BJ (cell line): ENCODE measurements at regions not wholly inside any gene's neighbourhood (a gene's known extent, or its start where the extent isn't known, plus 50 kb on each side); places are given as distances from the start of the nearest gene placed in this dataset.

Experiments used
- CTCF ChIA-PET: fragments of 350-600 bp; formaldehyde crosslinking; extraction: SDS; loops from one replicate; lab custom pipeline; 2021; ENCODE audit warnings: antibody characterized with exemption, inconsistent platforms; lab: Yijun Ruan, JAX
- POLR2A ChIA-PET: fragments of 300-600 bp; sonication (Branson Sonifier 250); formaldehyde crosslinking; extraction: SDS; loops from one replicate; lab custom pipeline; 2021; ENCODE audit warnings: antibody characterized with exemption; lab: Charles Lee
- DNase-seq: peaks from one replicate; pipeline ENCODE4 v3.0.0-alpha.2; 2011; ENCODE audit warnings: low read depth
- H3K27me3 ChIP-seq: 2 replicates; pipeline ENCODE4 v1.6.0; 2011; ENCODE audit warnings: low read length; ENCODE audit not compliant: control insufficient read depth, insufficient read depth
- H3K36me3 ChIP-seq: 2 replicates; pipeline ENCODE4 v1.5.1; 2011; ENCODE audit warnings: low read length; ENCODE audit not compliant: control insufficient read depth, insufficient read depth
- H3K4me3 ChIP-seq: 2 replicates; pipeline ENCODE4 v1.5.1; 2011; ENCODE audit warnings: low read depth, mild to moderate bottlenecking, control low read depth, low read length
- CTCF ChIP-seq: IDR thresholded peaks from 2 replicates; pipeline ENCODE4 v1.5.1; 2011; ENCODE audit warnings: low read depth, mild to moderate bottlenecking, control low read depth, inconsistent platforms, low read length, moderate library complexity; ENCODE audit not compliant: insufficient read depth

GRCh38 chr2:185240796-185241195 lies 497.8 kb upstream of the FSIP2 start:
- CTCF ChIA-PET, result no interaction called here
- Histone ChIP-seq H3K4me3 (no peak overlapping the region), H3K36me3 (no peaks in the 10 kb centered on the region), H3K27me3 (no peaks in the 10 kb centered on the region)
- no peak for TF ChIP-seq CTCF
- POLR2A ChIA-PET, result no interaction called here
- DNase-seq, result no peak

- TF ChIP-seq CTCF, result no peak
- Histone ChIP-seq H3K4me3 (no peak overlapping the region), H3K36me3 (no peaks in the 10 kb centered on the region), H3K27me3 (no peaks in the 10 kb centered on the region)
- no peak for DNase-seq
- POLR2A ChIA-PET, result no interaction called here
- CTCF ChIA-PET, result no interaction called here
Measured at GRCh38 chr2:185241556-185241955, 497.0 kb upstream of the FSIP2 start.

GRCh38 chr2:185242462-185242861 lies 496.1 kb upstream of the FSIP2 start:
- TF ChIP-seq CTCF, result no peak
- Histone ChIP-seq H3K36me3 (no peaks in the 10 kb centered on the region), H3K4me3 (no peak overlapping the region), H3K27me3 (no peaks in the 10 kb centered on the region)
- no peak for DNase-seq
- POLR2A ChIA-PET, result no interaction called here
- CTCF ChIA-PET, result no interaction called here

GRCh38 chr2:185245216-185245615 lies 493.4 kb upstream of the FSIP2 start:
- Histone ChIP-seq H3K4me3 (no peak overlapping the region), H3K27me3 (no peaks in the 10 kb centered on the region), H3K36me3 (no peaks in the 10 kb centered on the region)
- POLR2A ChIA-PET, result no interaction called here
- DNase-seq, result no peak
- CTCF ChIA-PET, result interaction anchor here (1.0 kb wide), 1 partner anchor 23 kb away, joined by 3 read pairs; no protein-coding TSS in a partner anchor
- TF ChIP-seq CTCF, result no peak

GRCh38 chr2:185245806-185246205 lies 492.8 kb upstream of the FSIP2 start:
- POLR2A ChIA-PET, result no interaction called here
- no peak for TF ChIP-seq CTCF
- Histone ChIP-seq H3K27me3 (no peaks in the 10 kb centered on the region), H3K4me3 (no peak overlapping the region), H3K36me3 (no peaks in the 10 kb centered on the region)
- CTCF ChIA-PET, result interaction anchor here (1.0 kb wide), 1 partner anchor 22 kb away, joined by 3 read pairs; no protein-coding TSS in a partner anchor
- DNase-seq, result no peak
